Keratinocyte (primary cell): ENCODE measurements at regions not wholly inside any gene's neighbourhood (a gene's known extent, or its start where the extent isn't known, plus 50 kb on each side); places are given as distances from the start of the nearest gene placed in this dataset.

Source experiments
- DNase-seq: peaks from one replicate; pipeline ENCODE4 v3.0.0-alpha.2; 2011; ENCODE audit warnings: low read depth, missing footprints, low spot score
- FAIRE-seq: peaks from 2 replicates; lab custom pipeline; 2011; peaks lifted over from hg19 to GRCh38; lab: Jason Lieb, UNC
- H2AFZ ChIP-seq: 2 replicates; pipeline ENCODE4 v1.6.0; 2012; ENCODE audit warnings: low read length, control low read depth, inconsistent platforms; ENCODE audit not compliant: control insufficient read depth
- H3K27ac ChIP-seq: 2 replicates; pipeline ENCODE4 v1.5.1; 2011; ENCODE audit warnings: low read length; ENCODE audit not compliant: control insufficient read depth, insufficient read depth
- H3K27me3 ChIP-seq: 3 replicates; pipeline ENCODE4 v1.6.0; 2011; ENCODE audit warnings: low read length; ENCODE audit not compliant: control insufficient read depth, insufficient read depth; ENCODE audit errors: extremely low read depth
- H3K36me3 ChIP-seq, 2 experiments: 2 replicates in 1 of 2; 3 replicates in 1 of 2; pipeline ENCODE4 v1.5.1; 2011; ENCODE audit warnings: low read length in 2 of 2, mild to moderate bottlenecking in 1 of 2; ENCODE audit not compliant: control insufficient read depth in 2 of 2, insufficient read depth in 2 of 2; ENCODE audit errors: extremely low read depth in 1 of 2
- H3K4me1 ChIP-seq: 3 replicates; pipeline ENCODE4 v1.5.1; 2011; ENCODE audit warnings: low read length; ENCODE audit not compliant: control insufficient read depth, insufficient read depth; ENCODE audit errors: extremely low read depth
- H3K4me2 ChIP-seq: 3 replicates; pipeline ENCODE4 v1.6.0; 2011; ENCODE audit warnings: low read depth, low read length; ENCODE audit not compliant: control insufficient read depth, insufficient read depth; ENCODE audit errors: extremely low read depth
- H3K4me3 ChIP-seq, 3 experiments: fragments of 200-600 bp in 1 of 3; sonication (generic) in 1 of 3; 2 replicates in 2 of 3; 3 replicates in 1 of 3; pipeline ENCODE4 v1.5.1; 2011 to 2016; ENCODE audit warnings: low read length in 3 of 3, mild to moderate bottlenecking in 3 of 3, control low read depth in 2 of 3, inconsistent platforms in 1 of 3, low read depth in 1 of 3, mixed read lengths in 1 of 3, mixed run types in 1 of 3, moderate library complexity in 1 of 3; ENCODE audit not compliant: control insufficient read depth in 2 of 3, insufficient read depth in 2 of 3; ENCODE audit errors: extremely low read depth in 1 of 3
- H3K79me2 ChIP-seq: 2 replicates; pipeline ENCODE4 v1.6.0; 2012; ENCODE audit warnings: low read length; ENCODE audit not compliant: control insufficient read depth, insufficient read depth
- H3K9ac ChIP-seq: 3 replicates; pipeline ENCODE4 v1.6.0; 2011; ENCODE audit warnings: low read length; ENCODE audit not compliant: control insufficient read depth, insufficient read depth; ENCODE audit errors: extremely low read depth
- H3K9me1 ChIP-seq: 3 replicates; pipeline ENCODE4 v1.6.0; 2011; ENCODE audit warnings: low read length; ENCODE audit not compliant: control insufficient read depth, insufficient read depth; ENCODE audit errors: extremely low read depth
- H3K9me3 ChIP-seq: 2 replicates; pipeline ENCODE4 v1.5.1; 2012; ENCODE audit warnings: low read depth, low read length; ENCODE audit not compliant: control insufficient read depth
- H4K20me1 ChIP-seq: 3 replicates; pipeline ENCODE4 v1.6.0; 2011; ENCODE audit warnings: low read length; ENCODE audit not compliant: control insufficient read depth, insufficient read depth; ENCODE audit errors: extremely low read depth
- CTCF ChIP-seq, 3 experiments: IDR thresholded peaks in 1 of 3; conservative IDR thresholded peaks in 1 of 3; optimal IDR thresholded peaks in 1 of 3; 2 replicates in 2 of 3; 3 replicates in 1 of 3; pipeline versions ENCODE3 to v1.5.1; 2011; ENCODE audit warnings: low read length in 3 of 3, mild to moderate bottlenecking in 3 of 3, moderate library complexity in 2 of 3, control low read depth in 1 of 3, inconsistent platforms in 1 of 3; ENCODE audit not compliant: insufficient read depth in 2 of 3; ENCODE audit errors: extremely low read depth in 1 of 3
- EZH2 ChIP-seq: IDR thresholded peaks from one replicate; pipeline ENCODE4 v1.6.1; 2012; ENCODE audit warnings: inconsistent platforms, mild to moderate bottlenecking, low read length, moderate library complexity
- dilution Hi-C: fragments of 300-500 bp; cut with MboI; formaldehyde crosslinking; loops from one replicate; pipeline ENCODE4 v1.7.0; 2020; ENCODE audit warnings: low sequenced_read_pairs; ENCODE audit not compliant: extremely low pct_ligation_motif_present

GRCh38 chr11:80458376-80458775 is 1017.5 kb upstream of the TENM4 start:
- H3K9ac ChIP-seq: no peak overlapping the region
- FAIRE-seq (no peak), DNase-seq (no peak)
- H3K27me3 ChIP-seq: no peaks in the 10 kb centered on the region
- H3K9me3 ChIP-seq: no peaks in the 10 kb centered on the region
- no peaks in the 10 kb centered on the region for H3K9me1 ChIP-seq
- no peaks in the 10 kb centered on the region for H4K20me1 ChIP-seq
- TF ChIP-seq CTCF (optimal IDR thresholded peaks at IDR 0.05 in 1 of 3, IDR thresholded peaks at IDR 0.05 in 1 of 3, conservative IDR thresholded peaks at IDR 0.05 in 1 of 3; ENCODE audit: extremely low read depth in 1 of 3, insufficient read depth in 2 of 3, low read length in 3 of 3): no peak
- no peak for TF ChIP-seq EZH2
- no peak overlapping the region for H3K4me2 ChIP-seq
- no peak overlapping the region for H2AFZ ChIP-seq
- no peak overlapping the region for H3K27ac ChIP-seq
- no peaks in the 10 kb centered on the region for H3K79me2 ChIP-seq
- no peaks in the 10 kb centered on the region for H3K36me3 ChIP-seq
- dilution Hi-C loops: no loop called here
- H3K4me3 ChIP-seq: no peak overlapping the region
- H3K4me1 ChIP-seq: peaks cover 3% of the 10 kb centered on the region

DNA sequence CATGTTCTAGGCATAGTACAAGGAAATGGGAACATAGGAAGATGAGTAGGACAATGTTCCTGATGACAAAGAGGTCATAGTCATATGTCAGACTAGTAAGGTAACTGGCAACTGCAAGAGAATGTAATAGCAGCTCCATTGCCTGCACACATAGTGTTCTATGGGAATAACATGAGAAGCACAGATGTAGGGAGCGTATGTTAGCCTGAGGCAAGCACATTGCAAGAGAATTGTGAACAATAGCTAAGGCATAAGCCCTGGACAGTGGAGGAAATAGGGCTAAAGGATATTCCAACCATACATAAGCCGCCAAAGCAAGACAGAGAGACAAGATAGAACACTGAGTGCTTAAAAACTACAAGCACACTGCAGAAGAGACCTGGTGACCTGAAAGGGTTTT is 1017.0 kb upstream of the TENM4 start:
- dilution Hi-C loops: no loop called here
- H3K4me2 ChIP-seq: no peak overlapping the region
- peaks cover 3% of the 10 kb centered on the region for H3K4me1 ChIP-seq
- no peak for TF ChIP-seq CTCF (optimal IDR thresholded peaks at IDR 0.05 in 1 of 3, IDR thresholded peaks at IDR 0.05 in 1 of 3, conservative IDR thresholded peaks at IDR 0.05 in 1 of 3; ENCODE audit: extremely low read depth in 1 of 3, insufficient read depth in 2 of 3, low read length in 3 of 3)
- TF ChIP-seq EZH2: no peak
- no peak overlapping the region for H3K9ac ChIP-seq
- H3K36me3 ChIP-seq: no peaks in the 10 kb centered on the region
- no peaks in the 10 kb centered on the region for H3K9me1 ChIP-seq
- H3K27me3 ChIP-seq: no peaks in the 10 kb centered on the region
- DNase-seq (no peak), FAIRE-seq (peak; percentile 36)
- H3K79me2 ChIP-seq: no peaks in the 10 kb centered on the region
- H3K27ac ChIP-seq: no peak overlapping the region
- H4K20me1 ChIP-seq: no peaks in the 10 kb centered on the region
- H3K9me3 ChIP-seq: no peaks in the 10 kb centered on the region
- no peak overlapping the region for H3K4me3 ChIP-seq
- H2AFZ ChIP-seq: no peak overlapping the region
